Osteoblast (primary cell): ENCODE measurements at regions not wholly inside any gene's neighbourhood (a gene's known extent, or its start where the extent isn't known, plus 50 kb on each side); places are given as distances from the start of the nearest gene placed in this dataset.

ENCODE experiments used
- DNase-seq: peaks from one replicate; pipeline ENCODE4 v3.0.0; 2011; ENCODE audit warnings: low spot score, mixed read lengths; ENCODE audit not compliant: insufficient read length; ENCODE audit errors: missing footprints
- H2AFZ ChIP-seq: 2 replicates; pipeline ENCODE4 v1.6.0; 2011; ENCODE audit warnings: mild to moderate bottlenecking, low read length
- H3K27ac ChIP-seq: 2 replicates; pipeline ENCODE4 v1.5.1; 2011; ENCODE audit warnings: mild to moderate bottlenecking, low read depth, low read length, moderate library complexity
- H3K27me3 ChIP-seq: 2 replicates; pipeline ENCODE4 v1.6.0; 2012; ENCODE audit warnings: mild to moderate bottlenecking, control low read depth, inconsistent platforms, low read length, moderate library complexity; ENCODE audit not compliant: insufficient read depth
- H3K36me3 ChIP-seq: 2 replicates; pipeline ENCODE4 v1.5.1; 2011; ENCODE audit warnings: mild to moderate bottlenecking, low read length, control low read depth, moderate library complexity; ENCODE audit not compliant: insufficient read depth
- H3K4me1 ChIP-seq: 2 replicates; pipeline ENCODE4 v1.5.1; 2011; ENCODE audit warnings: mild to moderate bottlenecking, low read length, control low read depth, moderate library complexity; ENCODE audit not compliant: insufficient read depth
- H3K4me2 ChIP-seq: 2 replicates; pipeline ENCODE4 v1.6.0; 2011; ENCODE audit warnings: mild to moderate bottlenecking, low read length; ENCODE audit not compliant: insufficient read depth
- H3K4me3 ChIP-seq: fragments of 200-600 bp; sonication (generic); 3 replicates; pipeline ENCODE4 v1.5.1; 2012; ENCODE audit warnings: mild to moderate bottlenecking, low read length, inconsistent platforms; ENCODE audit not compliant: insufficient read depth
- H3K79me2 ChIP-seq: 2 replicates; pipeline ENCODE4 v1.6.0; 2012; ENCODE audit warnings: mild to moderate bottlenecking, low read length, control low read depth, inconsistent platforms; ENCODE audit not compliant: insufficient read depth
- H3K9me3 ChIP-seq: 2 replicates; pipeline ENCODE4 v1.5.1; 2011; ENCODE audit warnings: low read depth, low read length, control low read depth
- H4K20me1 ChIP-seq: 2 replicates; pipeline ENCODE4 v1.6.0; 2012; ENCODE audit warnings: mild to moderate bottlenecking, low read length, control low read depth; ENCODE audit not compliant: insufficient read depth
- CTCF ChIP-seq: IDR thresholded peaks from 2 replicates; pipeline ENCODE4 v1.5.1; 2011; ENCODE audit warnings: mild to moderate bottlenecking, low read depth, low read length, moderate library complexity; ENCODE audit errors: extremely low read depth

GRCh38 chr15:86004061-86004460, 75.6 kb upstream of the AGBL1 start:
- Histone ChIP-seq H3K79me2 (no peaks in the 10 kb centered on the region), H3K4me3 (no peak overlapping the region), H3K27me3 (no peaks in the 10 kb centered on the region), H3K4me2 (no peak overlapping the region), H3K27ac (no peak overlapping the region), H4K20me1 (no peaks in the 10 kb centered on the region), H3K4me1 (no peaks in the 10 kb centered on the region), H3K9me3 (no peaks in the 10 kb centered on the region), H3K36me3 (no peaks in the 10 kb centered on the region), H2AFZ (no peak overlapping the region)
- DNase-seq, result no peak
- TF ChIP-seq CTCF, result no peak

- TF ChIP-seq CTCF, result no peak
- no peak overlapping the region for H3K4me3 ChIP-seq
Observed at GRCh38 chr15:86006546-86006945, 73.1 kb upstream of the AGBL1 start.

GRCh38 chr15:86009727-86010126, 69.9 kb upstream of the AGBL1 start:
- DNase-seq, result no peak
- no peak overlapping the region for H3K4me2 ChIP-seq
- H3K4me3 ChIP-seq, result no peak overlapping the region
- H4K20me1 ChIP-seq, result no peaks in the 10 kb centered on the region
- H3K27me3 ChIP-seq, result no peaks in the 10 kb centered on the region
- H3K27ac ChIP-seq, result no peak overlapping the region
- no peaks in the 10 kb centered on the region for H3K4me1 ChIP-seq
- H3K36me3 ChIP-seq, result no peaks in the 10 kb centered on the region
- no peak overlapping the region for H2AFZ ChIP-seq
- no peak for TF ChIP-seq CTCF
- no peaks in the 10 kb centered on the region for H3K79me2 ChIP-seq
- H3K9me3 ChIP-seq, result no peaks in the 10 kb centered on the region

More at GRCh38 chr15:86006546-86006945, 73.1 kb upstream of the AGBL1 start:
- H3K27ac ChIP-seq, result no peak overlapping the region
- H3K36me3 ChIP-seq, result no peaks in the 10 kb centered on the region
- no peak overlapping the region for H2AFZ ChIP-seq
- H3K4me2 ChIP-seq, result no peak overlapping the region
- no peaks in the 10 kb centered on the region for H4K20me1 ChIP-seq
- no peaks in the 10 kb centered on the region for H3K27me3 ChIP-seq
- H3K4me1 ChIP-seq, result no peaks in the 10 kb centered on the region
- no peaks in the 10 kb centered on the region for H3K9me3 ChIP-seq
- no peaks in the 10 kb centered on the region for H3K79me2 ChIP-seq
- no peak for DNase-seq

GRCh38 chr15:86010398-86010797, 69.3 kb upstream of the AGBL1 start:
- H3K36me3 ChIP-seq, result no peaks in the 10 kb centered on the region
- H3K9me3 ChIP-seq, result no peaks in the 10 kb centered on the region

More at GRCh38 chr15:86010398-86010797, 69.3 kb upstream of the AGBL1 start:
- no peaks in the 10 kb centered on the region for H3K4me1 ChIP-seq
- H4K20me1 ChIP-seq, result no peaks in the 10 kb centered on the region
- no peaks in the 10 kb centered on the region for H3K79me2 ChIP-seq
- no peak overlapping the region for H3K27ac ChIP-seq
- no peak overlapping the region for H3K4me3 ChIP-seq
- H3K4me2 ChIP-seq, result no peak overlapping the region
- no peaks in the 10 kb centered on the region for H3K27me3 ChIP-seq
- no peak overlapping the region for H2AFZ ChIP-seq
- no peak for DNase-seq
- TF ChIP-seq CTCF, result no peak
